ENCODE measurements at regions not wholly inside any gene's neighbourhood (a gene's known extent, or its start where the extent isn't known, plus 50 kb on each side); places are given as distances from the start of the nearest gene placed in this dataset.

GRCh38 chr12:89024580-89024979 is 327.7 kb downstream of the DUSP6 start:
- TF ChIP-seq, protein P1, sequence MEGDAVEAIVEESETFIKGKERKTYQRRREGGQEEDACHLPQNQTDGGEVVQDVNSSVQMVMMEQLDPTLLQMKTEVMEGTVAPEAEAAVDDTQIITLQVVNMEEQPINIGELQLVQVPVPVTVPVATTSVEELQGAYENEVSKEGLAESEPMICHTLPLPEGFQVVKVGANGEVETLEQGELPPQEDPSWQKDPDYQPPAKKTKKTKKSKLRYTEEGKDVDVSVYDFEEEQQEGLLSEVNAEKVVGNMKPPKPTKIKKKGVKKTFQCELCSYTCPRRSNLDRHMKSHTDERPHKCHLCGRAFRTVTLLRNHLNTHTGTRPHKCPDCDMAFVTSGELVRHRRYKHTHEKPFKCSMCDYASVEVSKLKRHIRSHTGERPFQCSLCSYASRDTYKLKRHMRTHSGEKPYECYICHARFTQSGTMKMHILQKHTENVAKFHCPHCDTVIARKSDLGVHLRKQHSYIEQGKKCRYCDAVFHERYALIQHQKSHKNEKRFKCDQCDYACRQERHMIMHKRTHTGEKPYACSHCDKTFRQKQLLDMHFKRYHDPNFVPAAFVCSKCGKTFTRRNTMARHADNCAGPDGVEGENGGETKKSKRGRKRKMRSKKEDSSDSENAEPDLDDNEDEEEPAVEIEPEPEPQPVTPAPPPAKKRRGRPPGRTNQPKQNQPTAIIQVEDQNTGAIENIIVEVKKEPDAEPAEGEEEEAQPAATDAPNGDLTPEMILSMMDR (IDR thresholded peaks at IDR 0.05; ENCODE audit: control extremely low read depth, extremely low read depth, low read depth, missing control alignments): no peak
- ChIA-PET CTCF (interaction anchor here (1.0 to 2.9 kb wide), 5 partner anchors 8 to 446 kb away, joined by 3 to 12 read pairs (median 3); no protein-coding TSS in a partner anchor), POLR2A (no interaction called here)
- DNase-seq (ENCODE audit: extremely low spot score): no peak

DNA sequence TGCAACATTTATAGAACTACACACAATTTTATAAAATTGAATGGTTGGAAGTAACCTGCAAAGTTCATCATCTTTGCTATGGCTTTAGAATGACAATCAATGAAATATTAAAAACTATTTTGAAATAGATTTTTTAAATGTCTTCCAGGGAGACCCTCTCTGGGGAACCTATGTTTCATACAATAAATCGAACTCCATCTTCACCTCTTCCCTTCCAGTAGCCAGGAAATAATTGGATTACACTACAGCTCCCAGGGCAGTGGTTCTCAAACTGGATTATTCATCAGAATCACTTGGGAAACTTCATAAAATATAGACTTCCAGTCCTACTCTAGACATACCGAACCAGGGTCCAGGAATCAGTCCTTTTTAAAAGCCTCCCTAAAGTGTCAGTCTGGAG is 328.4 kb downstream of the DUSP6 start:
- ChIA-PET CTCF (interaction anchor here (1.1 to 2.9 kb wide), 4 partner anchors 12 to 446 kb away, joined by 3 to 12 read pairs (median 4); no protein-coding TSS in a partner anchor), POLR2A (no interaction called here)
- no peak for DNase-seq (ENCODE audit: extremely low spot score)
- TF ChIP-seq, protein P1 (IDR thresholded peaks at IDR 0.05; ENCODE audit: control extremely low read depth, extremely low read depth, low read depth, missing control alignments): no peak

- ChIA-PET POLR2A (no interaction called here), CTCF (interaction anchor here (2.1 to 4.7 kb wide), 5 partner anchors 10 to 506 kb away, joined by 8 to 90 read pairs (median 31); partner anchors contain the start of gene POC1B)
- TF ChIP-seq, protein P1 (IDR thresholded peaks at IDR 0.05; ENCODE audit: control extremely low read depth, extremely low read depth, low read depth, missing control alignments): no peak
- no peak for DNase-seq (ENCODE audit: extremely low spot score)
These were observed 331.6 kb downstream of the DUSP6 start for GRCh38 chr12:89020689-89021088.

GRCh38 chr12:89020121-89020480 is 332.2 kb downstream of the DUSP6 start:
- TF ChIP-seq, protein P1 (IDR thresholded peaks at IDR 0.05; ENCODE audit: control extremely low read depth, extremely low read depth, low read depth, missing control alignments): no peak
- no peak for DNase-seq (ENCODE audit: extremely low spot score)
- ChIA-PET CTCF (interaction anchor here (1.0 to 4.7 kb wide), 22 partner anchors 9 to 1879 kb away, joined by 3 to 90 read pairs (median 4); partner anchors contain the start of gene POC1B), POLR2A (no interaction called here)

GRCh38 chr12:89019439-89020120 is 332.7 kb downstream of the DUSP6 start:
- ChIA-PET POLR2A (no interaction called here), CTCF (interaction anchor here (0.6 to 4.7 kb wide), 31 partner anchors 9 to 1880 kb away, joined by 3 to 90 read pairs (median 4); partner anchors contain the start of gene POC1B)
- DNase-seq (ENCODE audit: extremely low spot score): peak; percentile 52
- TF ChIP-seq, protein P1 (IDR thresholded peaks at IDR 0.05; ENCODE audit: control extremely low read depth, extremely low read depth, low read depth, missing control alignments): peak; percentile 92

DNA sequence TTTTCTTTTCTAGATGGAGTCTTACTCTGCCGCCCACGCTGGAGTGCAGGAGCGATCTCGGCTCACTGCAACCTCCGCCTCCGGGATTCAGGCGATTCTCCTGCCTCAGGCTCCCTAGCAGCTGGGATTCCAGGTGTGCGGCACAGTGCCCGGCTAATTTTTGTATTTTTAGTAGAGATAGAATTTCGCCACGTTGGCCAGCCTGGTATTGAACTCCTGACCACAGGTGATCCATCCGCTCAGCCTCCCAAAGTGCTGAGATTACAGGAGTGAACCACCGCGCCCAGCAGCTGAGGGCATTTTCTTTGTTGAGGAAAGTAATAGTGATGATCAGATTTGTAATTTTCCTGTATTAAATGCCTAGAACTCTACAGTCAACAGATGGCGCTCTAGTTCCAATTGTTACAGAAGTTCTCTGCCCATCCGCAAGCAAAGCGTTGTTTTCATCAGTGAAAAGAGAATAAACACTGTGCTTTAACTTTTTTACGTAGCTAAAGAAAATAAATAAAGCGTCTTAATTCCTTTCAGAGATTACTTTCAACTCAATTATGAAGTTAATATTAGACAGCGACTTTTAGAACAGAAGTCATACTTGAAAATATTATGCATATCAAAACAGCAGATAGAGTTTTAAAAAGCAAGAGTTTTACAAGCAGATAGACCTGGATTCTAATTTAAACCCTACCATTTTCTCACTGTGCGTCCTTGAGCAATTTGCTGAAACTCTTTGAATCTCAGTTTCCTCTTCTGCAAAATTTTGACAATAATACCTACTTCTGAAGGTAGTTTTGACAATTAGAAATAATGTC is 335.1 kb downstream of the DUSP6 start:
- DNase-seq (ENCODE audit: extremely low spot score): peak; percentile 29
- TF ChIP-seq, protein P1 (IDR thresholded peaks at IDR 0.05; ENCODE audit: control extremely low read depth, extremely low read depth, low read depth, missing control alignments): peak; percentile 74
- ChIA-PET POLR2A (no interaction called here), CTCF (interaction anchor here (0.7 to 4.7 kb wide), 24 partner anchors 9 to 563 kb away, joined by 3 to 90 read pairs (median 4); partner anchors contain the start of genes DUSP6, GALNT4 and POC1B)
